ENCODE measurements at regions not wholly inside any gene's neighbourhood (a gene's known extent, or its start where the extent isn't known, plus 50 kb on each side); places are given as distances from the start of the nearest gene placed in this dataset.
A peak's percentile ranks its signal among the peaks of the same experiment; 100 is the strongest.

DNA sequence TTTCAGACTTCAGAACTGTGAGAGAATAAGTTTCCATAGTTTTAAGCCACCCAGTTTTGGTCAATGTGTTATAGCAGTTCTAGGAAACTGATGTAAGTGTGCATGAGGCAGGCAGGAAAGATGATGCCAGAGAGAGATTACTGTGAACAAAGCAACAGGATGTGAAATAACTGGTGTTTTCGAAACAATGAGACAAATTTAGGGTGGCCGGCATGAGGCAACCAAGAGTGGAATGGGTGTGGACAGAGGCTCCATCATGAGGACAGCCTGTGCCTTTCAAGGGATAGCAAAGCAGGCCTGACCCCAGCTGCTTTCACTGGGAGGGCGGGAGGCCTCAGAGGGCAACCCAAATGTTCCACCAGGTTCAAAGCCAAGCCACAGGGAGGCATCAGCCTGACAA lies 67.3 kb upstream of the UCN3 start:
- H3K27ac Mint-ChIP-seq (ENCODE audit: low read depth, unreplicated experiment): peak overlapping the region; percentile 83
- H3K4me1 Mint-ChIP-seq (ENCODE audit: insufficient read depth, unreplicated experiment): peaks cover 36% of the 10 kb centered on the region
- TF ChIP-seq, protein P1, sequence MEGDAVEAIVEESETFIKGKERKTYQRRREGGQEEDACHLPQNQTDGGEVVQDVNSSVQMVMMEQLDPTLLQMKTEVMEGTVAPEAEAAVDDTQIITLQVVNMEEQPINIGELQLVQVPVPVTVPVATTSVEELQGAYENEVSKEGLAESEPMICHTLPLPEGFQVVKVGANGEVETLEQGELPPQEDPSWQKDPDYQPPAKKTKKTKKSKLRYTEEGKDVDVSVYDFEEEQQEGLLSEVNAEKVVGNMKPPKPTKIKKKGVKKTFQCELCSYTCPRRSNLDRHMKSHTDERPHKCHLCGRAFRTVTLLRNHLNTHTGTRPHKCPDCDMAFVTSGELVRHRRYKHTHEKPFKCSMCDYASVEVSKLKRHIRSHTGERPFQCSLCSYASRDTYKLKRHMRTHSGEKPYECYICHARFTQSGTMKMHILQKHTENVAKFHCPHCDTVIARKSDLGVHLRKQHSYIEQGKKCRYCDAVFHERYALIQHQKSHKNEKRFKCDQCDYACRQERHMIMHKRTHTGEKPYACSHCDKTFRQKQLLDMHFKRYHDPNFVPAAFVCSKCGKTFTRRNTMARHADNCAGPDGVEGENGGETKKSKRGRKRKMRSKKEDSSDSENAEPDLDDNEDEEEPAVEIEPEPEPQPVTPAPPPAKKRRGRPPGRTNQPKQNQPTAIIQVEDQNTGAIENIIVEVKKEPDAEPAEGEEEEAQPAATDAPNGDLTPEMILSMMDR (IDR thresholded peaks at IDR 0.05; ENCODE audit: unreplicated experiment): no peak
- no peak overlapping the region for H3K4me3 Mint-ChIP-seq (ENCODE audit: unreplicated experiment)
- H3K36me3 Mint-ChIP-seq (ENCODE audit: insufficient read depth, unreplicated experiment): peaks cover 9% of the 10 kb centered on the region
- H3K27me3 Mint-ChIP-seq (ENCODE audit: insufficient read depth, unreplicated experiment): no peaks in the 10 kb centered on the region
- POLR2A ChIA-PET: no interaction called here
- H3K9me3 Mint-ChIP-seq (ENCODE audit: unreplicated experiment): no peaks in the 10 kb centered on the region
- CTCF ChIA-PET: interaction anchor here (1.0 kb wide), 1 partner anchor 20 kb away, joined by 3 read pairs; no protein-coding TSS in a partner anchor
- intact Hi-C loops (cut with micrococcal nuclease): no loop called here
- peak; percentile 84 for DNase-seq (ENCODE audit: unreplicated experiment)
- no TSS peak for BruUV-seq (replicated peaks)

DNA sequence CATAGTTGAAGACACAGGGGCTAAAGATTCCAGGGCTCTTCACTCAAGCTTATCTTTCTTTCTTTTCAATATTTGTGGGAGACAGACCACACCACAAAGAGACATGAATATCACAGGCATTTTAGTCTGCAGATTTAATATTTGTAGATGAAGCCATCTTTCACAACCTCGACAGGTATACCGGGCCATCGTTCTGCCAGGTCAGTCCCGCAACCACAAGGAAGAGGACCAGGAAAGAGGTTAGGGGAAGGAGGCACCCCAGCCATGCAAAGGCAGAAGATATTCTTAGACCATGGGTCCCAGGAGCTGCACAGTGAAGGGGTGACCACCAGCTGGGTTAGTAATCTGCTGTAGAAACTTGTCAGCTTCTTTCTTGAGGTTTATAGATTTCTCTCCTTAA lies 66.8 kb upstream of the UCN3 start:
- ChIA-PET POLR2A (no interaction called here), CTCF (interaction anchor here (1.0 to 1.1 kb wide), 2 partner anchors 11 to 20 kb away, joined by 3 to 4 read pairs; no protein-coding TSS in a partner anchor)
- DNase-seq (ENCODE audit: unreplicated experiment): no peak
- BruUV-seq (replicated peaks): no TSS peak
- Mint-ChIP-seq H3K4me3 (ENCODE audit: unreplicated experiment) (no peak overlapping the region), H3K4me1 (ENCODE audit: insufficient read depth, unreplicated experiment) (peaks cover 32% of the 10 kb centered on the region), H3K27ac (ENCODE audit: low read depth, unreplicated experiment) (peak overlapping the region; percentile 83), H3K27me3 (ENCODE audit: insufficient read depth, unreplicated experiment) (no peaks in the 10 kb centered on the region), H3K9me3 (ENCODE audit: unreplicated experiment) (no peaks in the 10 kb centered on the region), H3K36me3 (ENCODE audit: insufficient read depth, unreplicated experiment) (peaks cover 5% of the 10 kb centered on the region)
- TF ChIP-seq, protein P1 (IDR thresholded peaks at IDR 0.05; ENCODE audit: unreplicated experiment): no peak
- intact Hi-C loops (cut with micrococcal nuclease): no loop called here

DNA sequence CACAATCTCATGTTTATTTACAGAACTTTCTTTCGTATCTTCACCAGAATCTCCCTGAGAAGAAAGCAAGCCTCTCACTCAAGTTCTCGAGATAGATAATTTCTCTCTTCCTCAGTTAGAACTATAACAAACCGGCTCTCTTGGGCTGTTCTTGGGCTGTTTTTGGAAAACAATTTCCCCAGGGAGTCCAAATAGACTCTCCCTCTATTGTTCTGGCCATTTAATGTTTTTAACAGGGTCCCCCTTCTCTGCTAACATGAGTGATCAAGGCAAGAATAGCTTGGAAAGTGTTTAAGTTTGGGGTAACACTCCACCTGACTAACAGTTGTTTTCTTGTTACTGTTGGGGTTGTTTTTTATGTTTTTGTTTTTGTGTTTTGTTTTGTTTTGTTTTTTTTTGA lies 64.8 kb upstream of the UCN3 start:
- intact Hi-C loops (cut with micrococcal nuclease): no loop called here
- Mint-ChIP-seq H3K4me1 (ENCODE audit: insufficient read depth, unreplicated experiment) (peaks cover 18% of the 10 kb centered on the region), H3K9me3 (ENCODE audit: unreplicated experiment) (peaks cover 10% of the 10 kb centered on the region), H3K36me3 (ENCODE audit: insufficient read depth, unreplicated experiment) (peaks cover 5% of the 10 kb centered on the region), H3K27me3 (ENCODE audit: insufficient read depth, unreplicated experiment) (no peaks in the 10 kb centered on the region), H3K4me3 (ENCODE audit: unreplicated experiment) (no peak overlapping the region), H3K27ac (ENCODE audit: low read depth, unreplicated experiment) (no peak overlapping the region)
- POLR2A ChIA-PET: interaction anchor here (0.8 to 1.2 kb wide), 2 partner anchors 22 to 75 kb away, joined by 3 read pairs; no protein-coding TSS in a partner anchor
- no peak for DNase-seq (ENCODE audit: unreplicated experiment)
- CTCF ChIA-PET: no interaction called here
- TF ChIP-seq, protein P1 (IDR thresholded peaks at IDR 0.05; ENCODE audit: unreplicated experiment): no peak
- no TSS peak for BruUV-seq (replicated peaks)

DNA sequence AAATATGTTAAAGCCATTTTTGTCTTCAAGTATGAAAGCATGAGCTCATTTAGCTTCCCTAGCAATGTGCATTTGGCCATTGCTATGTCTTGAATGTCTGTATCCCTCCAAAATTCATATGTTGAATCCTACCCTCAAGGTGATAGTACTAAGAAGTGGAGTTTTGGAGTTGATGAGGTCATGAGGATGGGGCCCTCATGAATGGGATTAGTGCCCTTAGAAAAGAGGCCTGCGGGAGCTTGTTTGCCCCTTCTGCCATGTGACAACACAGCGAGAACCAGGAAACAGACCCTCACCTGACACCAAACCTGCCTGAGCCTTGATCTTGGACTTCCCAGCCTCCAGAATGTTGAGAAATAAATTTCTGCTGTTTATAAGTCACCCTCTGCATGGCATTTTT lies 61.3 kb upstream of the UCN3 start:
- TF ChIP-seq, protein P1 (IDR thresholded peaks at IDR 0.05; ENCODE audit: unreplicated experiment): no peak
- ChIA-PET CTCF (interaction anchor here (0.5 kb wide), 2 partner anchors 21 to 155 kb away, joined by 3 to 4 read pairs; no protein-coding TSS in a partner anchor), POLR2A (interaction anchor here (0.5 kb wide), 1 partner anchor 161 kb away, joined by 3 read pairs; no protein-coding TSS in a partner anchor)
- H3K27ac Mint-ChIP-seq (ENCODE audit: low read depth, unreplicated experiment): no peak overlapping the region
- intact Hi-C loops (cut with micrococcal nuclease): no loop called here
- DNase-seq (ENCODE audit: unreplicated experiment): no peak
- peaks cover 6% of the 10 kb centered on the region for H3K4me1 Mint-ChIP-seq (ENCODE audit: insufficient read depth, unreplicated experiment)
- BruUV-seq (replicated peaks): no TSS peak
- H3K4me3 Mint-ChIP-seq (ENCODE audit: unreplicated experiment): no peak overlapping the region
- H3K36me3 Mint-ChIP-seq (ENCODE audit: insufficient read depth, unreplicated experiment): peaks cover 5% of the 10 kb centered on the region
- peaks cover 10% of the 10 kb centered on the region for H3K9me3 Mint-ChIP-seq (ENCODE audit: unreplicated experiment)
- no peaks in the 10 kb centered on the region for H3K27me3 Mint-ChIP-seq (ENCODE audit: insufficient read depth, unreplicated experiment)

Data from MCF 10A (cell line).